ENCODE measurements at regions not wholly inside any gene's neighbourhood (a gene's known extent, or its start where the extent isn't known, plus 50 kb on each side); places are given as distances from the start of the nearest gene placed in this dataset.
"Not testable (repeated sequence)": the region's sequence is repeated elsewhere in the genome, so short reads cannot be mapped to it uniquely, and the experiment has no call there.

DNA sequence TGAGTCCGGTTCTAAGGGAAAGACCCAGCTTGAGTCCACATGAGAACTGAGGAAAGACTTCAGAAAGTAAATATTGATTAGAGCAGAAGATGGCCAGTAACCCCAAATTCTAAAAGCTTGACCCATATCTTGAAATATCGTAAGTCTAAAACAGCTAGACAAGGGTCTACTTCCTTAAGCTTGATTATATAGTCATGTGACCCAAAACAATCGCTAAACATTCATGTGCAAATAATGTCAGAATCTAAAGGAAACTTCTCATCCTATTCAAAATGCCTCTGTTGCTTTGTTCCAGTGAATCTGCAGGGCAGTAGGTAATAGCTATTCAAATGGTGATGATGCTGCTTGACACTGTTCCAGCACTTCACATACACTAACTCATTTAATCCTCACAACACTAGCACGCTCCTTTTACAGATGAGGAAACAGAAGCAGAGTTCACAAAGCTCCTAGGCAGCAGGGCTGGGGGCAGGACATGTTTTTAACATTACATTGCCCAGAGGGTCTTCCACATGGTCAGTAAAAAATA lies 52.6 kb downstream of the TCF20 start:
- no peak for DNase-seq

DNA sequence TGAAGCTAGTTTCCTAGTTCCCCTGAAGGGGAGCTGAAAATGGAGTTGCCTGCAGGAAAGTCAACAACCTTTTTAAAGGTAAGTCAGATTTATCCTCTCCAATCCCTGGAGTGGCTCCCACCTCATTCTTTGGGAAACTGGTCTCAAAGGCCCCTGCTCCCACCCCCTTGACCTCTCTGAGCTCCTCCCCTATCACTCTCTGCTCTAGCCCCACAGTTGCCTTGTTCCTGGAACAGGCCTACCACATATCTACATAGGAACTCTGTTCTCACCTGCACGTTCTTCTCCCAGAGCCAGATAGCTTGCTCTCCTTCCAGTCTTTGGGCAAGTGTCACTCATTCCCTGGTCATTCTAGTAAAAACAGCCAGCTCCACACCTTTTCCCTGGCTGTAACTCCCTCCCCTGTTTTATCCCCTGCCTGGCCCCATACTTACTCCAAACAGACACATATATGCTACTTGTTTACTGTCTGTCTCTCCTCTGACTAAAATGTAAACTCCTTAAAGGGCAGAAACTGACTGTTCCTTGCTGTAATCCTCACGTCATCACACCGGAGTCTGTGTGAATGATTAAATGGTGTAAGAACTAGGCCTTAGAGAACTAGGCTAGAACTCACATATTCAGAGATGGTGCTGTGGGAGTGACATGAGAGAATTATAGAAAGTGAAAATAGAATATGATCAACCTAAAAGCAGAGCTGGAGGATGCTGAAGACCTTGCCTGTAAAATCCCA lies 53.3 kb downstream of the TCF20 start:
- DNase-seq: no peak

DNA sequence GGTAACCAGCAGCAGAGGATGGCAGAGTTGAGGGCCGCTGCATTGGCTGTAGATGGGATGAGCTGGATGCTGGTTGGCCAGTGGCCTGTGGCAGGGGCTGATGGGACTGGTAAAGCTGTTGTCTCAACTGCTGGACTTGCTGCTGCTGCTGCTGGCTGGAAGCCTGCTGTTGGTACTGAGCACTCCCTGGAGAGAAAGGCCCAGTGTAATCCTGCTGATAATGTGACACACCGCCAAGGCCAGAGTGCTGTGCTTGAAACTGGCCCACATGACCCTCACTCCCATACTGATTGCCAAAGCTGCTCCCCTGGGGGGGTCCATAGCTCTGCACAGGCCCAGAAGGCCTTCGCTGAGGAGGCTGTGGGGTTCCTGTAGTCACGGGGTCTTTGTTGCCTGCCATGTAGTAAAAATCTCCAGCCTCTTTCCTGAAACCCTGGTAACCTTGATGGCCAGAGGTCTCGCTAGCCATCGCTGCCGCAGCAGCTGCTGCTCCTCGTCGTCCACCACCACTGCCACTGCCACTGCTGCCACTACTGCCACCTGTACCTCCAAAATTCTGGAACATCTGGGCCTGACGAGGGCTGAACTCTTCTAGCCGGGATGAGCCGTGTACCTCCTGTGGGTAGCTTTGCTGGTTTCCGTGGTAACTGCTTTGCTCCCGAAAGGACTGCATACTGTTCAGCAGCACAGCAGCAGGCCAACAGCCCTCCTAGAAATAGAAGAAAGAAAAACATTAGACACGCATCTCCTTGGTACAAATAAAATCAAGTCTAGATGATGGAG lies 55.6 kb downstream of the TCF20 start:
- DNase-seq: no peak

- no peak for DNase-seq
Observed at GRCh38 chr22:42208362-42208761, 62.1 kb downstream of the TCF20 start.

DNA sequence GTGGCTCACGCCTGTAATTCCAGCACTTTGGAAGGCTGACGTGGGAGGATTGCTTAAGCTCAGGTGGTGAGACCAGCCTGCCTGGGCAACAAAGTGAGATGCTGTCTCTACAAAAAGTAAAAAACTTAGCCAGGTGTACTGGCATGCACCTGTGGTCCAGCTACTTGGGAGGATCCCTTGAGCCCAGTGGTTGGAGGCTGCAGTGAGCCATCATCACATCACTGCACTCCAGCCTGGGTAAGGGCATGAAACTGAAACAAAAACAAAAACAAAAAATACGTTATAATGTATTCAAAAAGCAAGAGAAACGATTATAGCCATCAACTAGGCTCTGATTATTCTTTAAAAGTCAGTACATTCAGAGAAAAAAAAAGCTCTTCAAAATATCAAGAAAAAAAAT lies 62.5 kb downstream of the TCF20 start:
- no peak for DNase-seq

DNA sequence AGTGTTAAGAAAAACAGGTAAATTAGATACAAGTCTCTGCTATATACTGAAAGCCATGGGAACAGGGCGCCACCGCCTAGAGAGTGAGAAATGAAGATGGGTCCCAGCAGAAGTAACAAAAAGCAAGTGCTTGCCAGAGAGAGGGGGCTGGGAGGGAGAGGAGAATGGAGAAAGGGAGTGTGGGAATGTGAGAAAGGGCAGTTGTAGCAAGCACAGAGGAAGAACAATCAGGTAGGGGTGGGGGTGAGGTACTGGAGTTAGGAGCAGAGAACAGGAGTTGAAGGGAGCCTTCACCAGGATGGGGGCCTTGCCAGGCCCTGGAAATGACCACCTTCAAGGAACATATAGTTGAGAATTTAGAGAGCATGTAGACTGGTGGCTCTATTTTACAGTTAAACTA lies 66.8 kb downstream of the TCF20 start:
- no peak for DNase-seq

- DNase-seq: peak; percentile 63
Observed at GRCh38 chr22:42202669-42203068, 67.8 kb downstream of the TCF20 start.

- no peak for DNase-seq
Observed at GRCh38 chr22:42202048-42202447, 68.4 kb downstream of the TCF20 start.

DNA sequence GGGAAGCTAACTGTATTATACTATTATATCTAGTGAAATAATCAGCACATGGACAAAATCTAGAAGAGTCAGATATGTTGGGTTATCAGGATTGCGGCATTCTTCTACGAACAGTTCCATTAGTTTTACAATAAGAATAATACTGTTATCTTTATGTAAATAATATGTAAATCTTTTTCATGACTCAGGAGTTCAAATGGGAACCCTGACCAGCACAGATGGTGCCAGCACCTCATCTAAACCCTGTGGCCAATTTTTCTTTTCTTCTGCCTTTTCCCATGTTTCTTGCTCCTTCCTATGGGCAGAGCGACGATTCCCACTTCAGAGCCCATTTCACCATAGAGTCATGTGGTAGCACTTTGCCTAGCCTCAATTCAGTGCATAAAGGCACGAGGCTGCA lies 68.4 kb upstream of the CYP2D6 start:
- DNase-seq: no peak

DNA sequence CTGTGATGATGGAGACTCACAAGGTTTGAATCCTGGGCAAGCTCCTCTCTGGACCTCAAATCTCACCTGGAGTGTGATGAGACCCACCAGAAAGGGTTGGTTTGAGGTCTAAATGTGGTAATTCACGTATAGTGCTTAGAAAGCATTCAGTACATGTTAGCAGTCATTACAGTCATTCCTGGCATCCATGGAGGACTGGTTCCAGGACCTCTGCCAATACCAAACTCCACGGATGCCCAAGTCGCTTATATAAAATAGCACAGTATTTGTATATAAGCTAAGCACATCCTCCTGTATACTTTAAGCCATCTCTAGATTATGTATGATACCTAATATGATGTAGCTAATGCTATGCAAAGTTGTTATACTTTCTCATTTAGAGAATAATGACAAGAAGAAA lies 67.6 kb upstream of the CYP2D6 start:
- no peak for DNase-seq

GRCh38 chr22:42196454-42196853 lies 65.8 kb upstream of the CYP2D6 start:
- DNase-seq: no peak

- no peak for DNase-seq
Observed at GRCh38 chr22:42194953-42195352, 64.3 kb upstream of the CYP2D6 start.

DNA sequence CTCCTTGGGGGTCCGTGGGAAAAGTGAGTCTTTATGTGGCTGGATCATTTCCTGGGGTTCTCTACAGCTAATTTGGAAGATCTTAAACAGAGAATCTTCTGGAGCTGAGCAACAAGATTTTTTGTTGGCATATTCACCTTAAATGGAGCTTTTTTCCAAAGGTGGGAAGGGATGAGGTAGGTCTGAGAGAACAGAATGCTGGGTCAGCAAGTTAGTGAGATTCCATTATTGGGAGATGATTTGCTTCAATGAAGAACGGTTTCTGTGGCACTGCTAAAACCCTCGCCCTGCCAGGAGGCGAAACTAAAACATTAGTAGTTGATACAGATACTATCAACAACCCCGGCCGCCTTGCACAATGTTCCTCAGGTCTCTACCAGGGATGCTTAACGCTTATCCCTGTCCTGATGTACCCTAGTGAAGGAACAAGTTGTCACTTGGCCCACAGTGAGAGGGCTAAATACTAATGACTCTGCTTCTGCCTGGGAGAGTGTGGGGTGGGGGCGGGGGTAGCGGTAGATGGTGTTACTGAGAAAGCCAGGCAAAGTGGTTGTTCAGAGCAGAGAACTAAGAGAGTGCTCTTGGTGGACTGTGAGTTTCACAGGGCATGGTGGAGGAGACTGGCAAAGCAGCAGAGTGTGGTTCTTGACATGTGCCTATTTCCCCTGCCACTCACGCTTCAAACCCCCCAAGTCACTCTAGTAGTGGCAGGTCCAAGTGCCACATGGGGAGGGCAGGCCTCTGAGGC lies 63.7 kb upstream of the CYP2D6 start:
- DNase-seq: no peak

DNA sequence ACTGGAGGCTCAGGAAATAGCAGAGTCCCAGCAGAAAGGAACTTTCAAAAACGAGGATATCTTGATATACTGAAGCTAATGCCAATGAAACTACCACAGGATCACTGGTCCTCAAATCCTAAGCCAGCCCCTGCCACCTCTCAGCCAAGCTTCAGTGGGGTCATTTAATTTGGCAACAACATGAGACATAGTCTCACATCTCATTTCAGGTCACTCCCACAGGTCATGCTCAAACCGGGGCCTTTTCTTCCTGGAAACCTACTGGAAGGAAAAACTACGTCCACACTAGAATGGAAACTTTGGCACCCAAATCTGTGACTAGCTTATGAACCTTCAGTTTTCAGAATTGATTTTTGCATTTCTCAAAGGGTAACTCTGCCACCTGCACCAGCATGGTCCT lies 61.9 kb upstream of the CYP2D6 start:
- DNase-seq: no peak

DNA sequence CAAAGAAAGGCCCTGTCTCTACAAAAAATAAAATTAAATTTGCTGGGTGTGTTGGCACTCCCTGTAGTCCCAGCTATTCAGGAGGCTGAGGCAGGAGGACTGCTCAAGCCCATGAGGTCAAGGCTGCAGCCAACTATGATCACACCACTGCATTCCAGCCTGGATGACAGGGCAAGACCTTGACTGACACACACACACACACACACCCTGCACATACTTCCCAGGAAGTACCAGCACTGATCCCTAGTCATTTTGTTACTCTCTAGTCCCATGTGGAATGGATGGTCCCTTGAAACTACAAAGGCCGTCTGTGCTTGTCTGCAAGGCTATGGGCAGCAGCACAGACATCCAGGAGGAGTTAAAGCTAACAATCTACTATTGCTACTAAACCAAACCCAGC lies 59.7 kb upstream of the CYP2D6 start:
- DNase-seq: no peak

GRCh38 chr22:42189761-42190160 lies 59.2 kb upstream of the CYP2D6 start:
- DNase-seq: no peak

GRCh38 chr22:42188808-42189447 lies 58.3 kb upstream of the CYP2D6 start:
- no peak for DNase-seq

- no peak for DNase-seq
Observed at GRCh38 chr22:42187646-42188045, 57.0 kb upstream of the CYP2D6 start.

DNA sequence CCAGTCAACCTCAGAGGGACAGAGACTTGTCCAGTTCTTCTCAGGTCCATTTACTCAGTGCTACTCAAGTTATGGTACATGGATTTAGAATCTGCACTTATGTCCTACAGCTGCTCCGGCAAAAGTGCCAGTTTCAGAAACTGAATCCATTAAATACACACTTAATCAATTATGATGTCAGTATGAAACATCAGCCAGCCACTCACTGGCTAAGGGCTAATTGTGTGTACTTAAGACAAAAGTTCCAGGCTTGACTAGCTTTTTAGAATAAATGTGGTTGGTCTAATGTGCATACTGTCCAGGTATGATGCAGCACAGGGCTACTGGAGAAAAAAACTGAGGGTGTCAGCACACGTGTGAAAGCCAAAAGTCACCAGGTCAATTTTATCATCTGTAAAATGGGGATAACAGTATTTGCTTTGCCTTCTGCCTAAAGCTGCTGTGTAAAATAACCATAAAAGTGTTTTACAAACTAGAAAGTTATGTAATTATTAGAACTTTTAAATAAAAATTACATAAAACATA lies 55.4 kb upstream of the CYP2D6 start:
- no peak for DNase-seq

- no peak for DNase-seq
Observed at GRCh38 chr22:42184852-42185251, 54.2 kb upstream of the CYP2D6 start.

DNA sequence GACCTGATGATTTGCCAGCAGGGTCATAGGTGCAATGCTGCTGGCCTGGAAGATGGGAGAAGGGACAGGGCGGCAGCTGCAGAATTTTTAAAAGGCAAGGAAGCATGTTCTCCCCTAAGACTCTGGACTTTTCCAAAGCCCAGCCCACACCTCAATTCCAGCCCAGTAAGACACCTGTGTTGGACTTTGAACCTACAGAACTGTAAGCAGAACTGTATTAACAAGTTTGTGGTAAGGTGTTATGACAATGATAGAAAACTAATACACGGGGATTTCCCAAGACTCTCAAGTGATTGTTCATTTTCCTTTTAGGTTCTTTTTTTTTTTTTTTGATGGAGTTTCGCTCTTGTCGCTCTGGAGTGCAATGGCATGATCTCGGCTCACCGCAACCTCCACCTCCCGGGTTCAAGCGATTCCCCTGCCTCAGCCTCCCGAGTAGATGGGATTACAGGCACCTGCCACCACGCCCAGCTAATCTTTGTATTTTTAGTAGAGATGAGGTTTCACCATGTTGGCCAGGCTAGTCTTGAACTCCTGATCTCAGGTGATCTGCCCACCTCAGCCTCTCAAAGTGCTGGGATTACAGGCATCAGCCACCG lies 53.0 kb upstream of the CYP2D6 start:
- not testable (repeated sequence) for DNase-seq

DNA sequence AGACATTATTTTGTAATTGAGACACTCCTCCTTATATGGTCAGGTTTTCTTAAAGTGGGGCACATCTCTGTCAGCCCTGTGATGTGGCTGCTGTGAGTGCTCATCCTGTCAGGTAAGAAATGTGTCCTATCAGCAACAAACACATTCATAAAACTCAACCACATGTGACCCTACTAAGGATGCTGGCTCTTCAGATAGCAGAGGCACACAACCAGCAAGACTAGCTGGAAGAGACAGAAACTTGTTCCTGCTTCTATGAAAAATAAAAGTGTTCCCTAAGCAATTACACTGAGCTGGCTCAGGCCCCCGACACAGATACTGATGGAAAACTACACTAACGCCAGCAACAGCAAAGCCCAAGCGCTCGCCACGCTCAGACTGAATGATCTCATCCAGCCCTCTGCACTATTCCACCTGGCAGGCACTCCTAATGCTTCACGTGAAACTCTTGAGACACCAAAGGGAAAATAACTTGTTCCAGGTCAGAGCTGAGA lies 49.8 kb upstream of the CYP2D6 start:
- DNase-seq: peak; percentile 43
